IMR-90 (cell line): ENCODE measurements at regions not wholly inside any gene's neighbourhood (a gene's known extent, or its start where the extent isn't known, plus 50 kb on each side); places are given as distances from the start of the nearest gene placed in this dataset.

ENCODE experiments used
- ATAC-seq: fragments of 200-7000 bp; cut with Tn5 transposase; 2 replicates; pipeline ENCODE4 v1.9.1; 2020; ENCODE audit warnings: low read depth, mild to moderate bottlenecking, moderate library complexity
- BruUV-seq: library from RNA; stranded (reverse); fragments of 400-500 nt; replicated peaks from 2 replicates; lab custom pipeline; 2021; lab: Mats Ljungman, UMichigan
- CTCF ChIA-PET: fragments of 300-600 bp; formaldehyde crosslinking; extraction: SDS; loops from one replicate; lab custom pipeline; 2021; ENCODE audit warnings: antibody characterized with exemption; lab: Yijun Ruan, JAX
- POLR2A ChIA-PET: fragments of 300-600 bp; sonication (Branson Sonifier 250); formaldehyde crosslinking; loops from one replicate; lab custom pipeline; 2022; ENCODE audit warnings: antibody characterized with exemption; ENCODE audit not compliant: unreplicated experiment; lab: Charles Lee
- DNase-seq: peaks from one replicate; pipeline ENCODE4 v3.0.0; 2013
- H2AFZ ChIP-seq: replicated peaks from 2 replicates; pipeline ENCODE3; 2013; ENCODE audit warnings: low read length, mild to moderate bottlenecking; ENCODE audit not compliant: poor library complexity
- H2AK5ac ChIP-seq: 2 replicates; pipeline ENCODE4 v1.6.1; 2013; ENCODE audit warnings: low read depth, low read length, inconsistent platforms
- H2AK9ac ChIP-seq: replicated peaks from 2 replicates; pipeline ENCODE3; 2013; ENCODE audit warnings: mild to moderate bottlenecking, low read depth, low read length, moderate library complexity; ENCODE audit not compliant: poor library complexity
- H2BK120ac ChIP-seq: 2 replicates; pipeline ENCODE4 v1.6.1; 2013; ENCODE audit warnings: low read depth, low read length, inconsistent platforms
- H2BK15ac ChIP-seq: 3 replicates; pipeline ENCODE4 v1.6.1; 2013; ENCODE audit warnings: low read depth, low read length, inconsistent platforms
- H2BK20ac ChIP-seq: 2 replicates; pipeline ENCODE4 v1.6.1; 2013; ENCODE audit warnings: low read depth, mild to moderate bottlenecking, inconsistent platforms, low read length, moderate library complexity
- H2BK5ac ChIP-seq: 2 replicates; pipeline ENCODE4 v1.6.1; 2013; ENCODE audit warnings: mild to moderate bottlenecking, low read depth, low read length, inconsistent platforms; ENCODE audit not compliant: poor library complexity, severe bottlenecking
- H3K14ac ChIP-seq: replicated peaks from 2 replicates; pipeline ENCODE4 v1.6.1; 2013; ENCODE audit warnings: low read depth, low read length, inconsistent platforms
- H3K18ac ChIP-seq: 2 replicates; pipeline ENCODE4 v1.6.1; 2013; ENCODE audit warnings: low read depth, low read length, control low read depth
- H3K23ac ChIP-seq: 2 replicates; pipeline ENCODE4 v1.6.1; 2013; ENCODE audit warnings: low read depth, low read length, inconsistent platforms
- H3K27ac ChIP-seq: 2 replicates; pipeline ENCODE4 v1.5.1; 2013; ENCODE audit warnings: mild to moderate bottlenecking, control low read depth, low read length; ENCODE audit not compliant: insufficient read depth
- H3K27me3 ChIP-seq: 2 replicates; pipeline ENCODE4 v1.6.1; 2013; ENCODE audit warnings: low read length; ENCODE audit not compliant: control insufficient read depth, insufficient read depth
- H3K36me3 ChIP-seq: 2 replicates; pipeline ENCODE4 v1.6.1; 2013; ENCODE audit warnings: low read length, mixed read lengths; ENCODE audit not compliant: control insufficient read depth, insufficient read depth
- H3K4ac ChIP-seq: 2 replicates; pipeline ENCODE4 v1.6.1; 2013; ENCODE audit warnings: low read depth, low read length, inconsistent platforms
- H3K4me1 ChIP-seq: 2 replicates; pipeline ENCODE4 v1.6.1; 2013; ENCODE audit warnings: low read length, mixed read lengths; ENCODE audit not compliant: control insufficient read depth, insufficient read depth
- H3K4me2 ChIP-seq: 2 replicates; pipeline ENCODE4 v1.6.1; 2013; ENCODE audit warnings: low read depth, mild to moderate bottlenecking, control low read depth, low read length, moderate library complexity
- H3K4me3 ChIP-seq: 2 replicates; pipeline ENCODE4 v1.5.1; 2013; ENCODE audit warnings: low read depth, mild to moderate bottlenecking, control low read depth, low read length, moderate library complexity; ENCODE audit not compliant: insufficient read depth
- H3K56ac ChIP-seq: 2 replicates; pipeline ENCODE4 v1.6.1; 2013; ENCODE audit warnings: low read length, inconsistent platforms; ENCODE audit not compliant: insufficient read depth; ENCODE audit errors: extremely low read depth
- H3K79me1 ChIP-seq, 2 experiments: 2 replicates each; pipeline ENCODE4 v1.6.1; 2013; ENCODE audit warnings: low read length in 2 of 2, inconsistent platforms in 1 of 2, low read depth in 1 of 2
- H3K9ac ChIP-seq: 2 replicates; pipeline ENCODE4 v1.6.1; 2013; ENCODE audit warnings: low read depth, low read length, control low read depth
- H3K9me1 ChIP-seq: 2 replicates; pipeline ENCODE4 v1.6.1; 2013; ENCODE audit warnings: low read length, inconsistent platforms; ENCODE audit not compliant: insufficient read depth
- H3K9me3 ChIP-seq: 2 replicates; pipeline ENCODE4 v1.6.1; 2013; ENCODE audit warnings: low read length; ENCODE audit not compliant: control insufficient read depth, insufficient read depth
- H4K20me1 ChIP-seq: 2 replicates; pipeline ENCODE4 v1.6.1; 2013; ENCODE audit warnings: low read length, inconsistent platforms; ENCODE audit not compliant: insufficient read depth
- H4K5ac ChIP-seq: 2 replicates; pipeline ENCODE4 v1.6.1; 2013; ENCODE audit warnings: mild to moderate bottlenecking, low read depth, low read length, control low read depth
- H4K8ac ChIP-seq, 2 experiments: 2 replicates each; pipeline ENCODE4 v1.6.1; 2013; ENCODE audit warnings: low read depth in 2 of 2, low read length in 2 of 2, control low read depth in 1 of 2, inconsistent platforms in 1 of 2
- H4K91ac ChIP-seq: 2 replicates; pipeline ENCODE4 v1.6.1; 2013; ENCODE audit warnings: low read depth, low read length, inconsistent platforms; ENCODE audit not compliant: insufficient read depth
- CTCF ChIP-seq: conservative IDR thresholded peaks from 2 replicates; pipeline ENCODE4 v1.5.1; 2012; ENCODE audit warnings: mild to moderate bottlenecking, low read depth, low read length, improper control_type of control experiment
- MAFK ChIP-seq: IDR thresholded peaks from 2 replicates; pipeline ENCODE4 v1.6.1; 2012; ENCODE audit warnings: low read depth, low read length, improper control_type of control experiment
- dilution Hi-C: fragments of 300-500 bp; cut with HindIII; formaldehyde crosslinking; loops from one replicate; pipeline ENCODE4 v1.14.3; 2018; ENCODE audit warnings: low sequenced_read_pairs; ENCODE audit not compliant: unreplicated experiment
- in situ Hi-C: fragments of 300-500 bp; cut with MboI; formaldehyde crosslinking; loops from 3 replicates; pipeline ENCODE4 v1.14.3; 2019; ENCODE audit warnings: low sequenced_read_pairs, inconsistent platforms, mixed read lengths
- intact Hi-C: fragments of 100-400 bp; cut with micrococcal nuclease; formaldehyde crosslinking; loops from 2 replicates; pipeline ENCODE4 v1.10.0; 2022

GRCh38 chr5:39517800-39518199, 93.0 kb upstream of the DAB2 start:
- no peak overlapping the region for H2BK15ac ChIP-seq
- H2BK20ac ChIP-seq = no peak overlapping the region
- H2AFZ ChIP-seq = no peak overlapping the region
- DNase-seq = peak; percentile 92
- no peak for TF ChIP-seq CTCF
- TF ChIP-seq MAFK = peak; percentile 58
- no peak overlapping the region for H4K5ac ChIP-seq
- H3K4ac ChIP-seq = 0 out of 2 replicates have a peak overlapping the region, but pooled peaks have one; percentile 36
- H3K9me3 ChIP-seq = no peaks in the 10 kb centered on the region
- H3K23ac ChIP-seq = no peak overlapping the region
- 0 out of 2 replicates have a peak overlapping the region, but pooled peaks have one; percentile 2 for H3K4me2 ChIP-seq
- H2AK9ac ChIP-seq = no peak overlapping the region
- peak; percentile 78 for ATAC-seq
- no peaks in the 10 kb centered on the region for H3K27me3 ChIP-seq
- H2BK5ac ChIP-seq = peak overlapping the region; percentile 91
- peaks cover 4% of the 10 kb centered on the region; the same call in 1 of the 2 replicates for H3K9me1 ChIP-seq
- ChIA-PET CTCF (no interaction called here), POLR2A (interaction anchor here (2.4 kb wide), 1 partner anchor 93 kb away, joined by 11 read pairs; the partner anchor contains the start of gene DAB2)
- H2BK120ac ChIP-seq = peak overlapping the region; percentile 6; the same call in 1 of the 2 replicates
- H2AK5ac ChIP-seq = no peak overlapping the region
- no TSS peak for BruUV-seq
- H3K79me1 ChIP-seq = peaks cover 0 to 7% of the 10 kb centered on the region in 2 experiments; a peak in 1 of 4 replicates
- in situ Hi-C loops (no loop called here), intact Hi-C loops (loop anchor here (2.0 kb wide), 1 partner anchor 15 kb away; no protein-coding TSS in a partner anchor), dilution Hi-C loops (no loop called here)
- no peak overlapping the region for H3K56ac ChIP-seq
- no peak overlapping the region for H4K91ac ChIP-seq
- peaks cover 10% of the 10 kb centered on the region; the same call in 1 of the 2 replicates for H3K4me1 ChIP-seq
- H3K9ac ChIP-seq = no peak overlapping the region
- no peak overlapping the region for H3K14ac ChIP-seq
- no peaks in the 10 kb centered on the region for H4K20me1 ChIP-seq
- H3K18ac ChIP-seq = 0 out of 2 replicates have a peak overlapping the region, but pooled peaks have one; percentile 42
- no peaks in the 10 kb centered on the region for H3K36me3 ChIP-seq
- peak overlapping the region in 1 of 2 experiments; percentile 12; a peak in 1 of 4 replicates for H4K8ac ChIP-seq
- peak overlapping the region; percentile 25; the same call in 1 of the 2 replicates for H3K27ac ChIP-seq
- H3K4me3 ChIP-seq = no peak overlapping the region
